OCI-M1 (cell line): ENCODE measurements at regions not wholly inside any gene's neighbourhood (a gene's known extent, or its start where the extent isn't known, plus 50 kb on each side); places are given as distances from the start of the nearest gene placed in this dataset.

Experiments
- DNase-seq: peaks from one replicate; lab custom pipeline; 2025; lab: John Stamatoyannopoulos, UW

DNA sequence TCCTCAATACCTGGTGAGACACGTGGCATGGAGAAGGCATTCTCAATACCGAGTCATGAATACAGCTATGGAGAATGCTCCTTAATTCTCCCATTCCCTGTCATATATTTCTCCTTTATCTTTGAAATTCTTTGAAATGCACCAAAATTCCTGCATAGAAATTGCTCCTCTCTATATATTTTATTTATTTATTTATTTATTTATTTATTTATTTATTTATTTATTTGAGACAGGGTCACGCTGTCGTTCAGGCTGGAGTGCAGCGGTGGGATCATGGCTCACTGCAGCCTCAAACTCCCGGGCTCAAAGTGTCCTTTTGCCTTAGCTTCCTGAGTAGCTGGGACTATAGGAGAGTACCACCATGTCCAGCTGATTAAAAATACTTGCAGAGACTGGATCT is 190.3 kb upstream of the MAF start:
- DNase-seq, result no peak

DNA sequence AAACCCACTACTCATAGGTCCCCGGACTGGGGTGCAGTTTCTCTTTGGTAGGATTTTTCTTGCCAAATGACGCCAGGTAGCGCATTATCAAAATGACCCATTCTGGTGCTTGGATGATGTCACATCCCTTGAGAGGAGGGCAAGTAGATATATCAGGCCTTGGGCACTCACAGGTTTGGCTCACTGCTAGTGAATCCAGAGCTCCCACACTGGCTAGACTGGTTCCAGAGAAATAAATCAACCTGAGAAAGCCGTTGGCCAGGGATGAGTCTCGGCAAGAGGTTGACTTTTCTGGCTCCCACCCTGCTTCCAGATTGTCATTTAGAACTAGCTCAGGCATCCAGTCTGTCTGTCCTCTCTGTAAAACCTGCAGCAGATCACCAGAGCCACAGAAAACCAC is 188.4 kb upstream of the MAF start:
- DNase-seq, result no peak

- no peak for DNase-seq
Measured at GRCh38 chr16:79786389-79786788, 185.9 kb upstream of the MAF start.

- DNase-seq, result no peak
Measured at GRCh38 chr16:79784007-79784406, 183.5 kb upstream of the MAF start.

GRCh38 chr16:79777679-79778078 is 177.1 kb upstream of the MAF start:
- no peak for DNase-seq

GRCh38 chr16:79776243-79776847 is 175.8 kb upstream of the MAF start:
- peak; percentile 1 for DNase-seq

GRCh38 chr16:79772784-79773183 is 172.2 kb upstream of the MAF start:
- no peak for DNase-seq

- no peak for DNase-seq
Measured at GRCh38 chr16:79772048-79772447, 171.5 kb upstream of the MAF start.

DNA sequence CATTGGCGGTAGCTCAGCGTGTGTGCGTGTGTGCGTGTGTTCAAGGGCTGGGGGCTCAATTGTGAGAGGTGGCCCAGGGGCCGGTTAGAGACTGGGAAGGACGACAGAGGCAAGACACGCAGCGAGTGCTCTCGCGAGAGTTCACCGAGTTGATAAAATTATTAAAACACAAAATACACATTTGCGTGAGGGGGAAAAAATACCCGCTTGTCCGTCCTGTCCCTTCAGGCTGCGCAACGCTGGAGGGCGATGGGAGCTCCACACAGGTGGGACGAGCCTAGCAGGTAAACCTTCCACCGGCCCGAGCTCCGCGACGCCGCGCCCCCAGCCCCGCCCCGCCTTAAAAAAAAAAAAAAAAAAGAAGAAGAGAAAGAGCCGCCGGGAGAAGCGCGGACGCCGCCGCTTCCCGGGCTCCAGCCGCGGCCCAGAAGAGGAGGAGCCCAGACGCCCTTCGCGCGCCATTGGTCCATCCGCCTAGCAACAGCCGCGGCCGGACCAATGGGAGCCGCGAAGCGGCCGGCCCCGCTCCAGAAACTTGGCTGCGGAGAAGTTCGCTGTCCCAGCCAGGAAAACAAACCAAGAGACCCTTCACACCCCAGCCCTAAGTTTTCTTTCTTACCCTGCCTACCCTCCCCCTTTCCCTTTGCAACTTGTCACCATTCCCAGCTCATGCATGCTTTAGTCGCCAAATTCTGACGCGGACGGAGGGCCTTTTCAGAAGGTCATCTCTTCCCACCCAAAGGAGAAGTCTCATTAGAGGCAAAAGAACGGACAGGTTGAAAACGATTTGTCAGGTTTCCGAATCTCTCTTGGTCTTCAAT is 169.9 kb upstream of the MAF start:
- peak; percentile 88 for DNase-seq

DNA sequence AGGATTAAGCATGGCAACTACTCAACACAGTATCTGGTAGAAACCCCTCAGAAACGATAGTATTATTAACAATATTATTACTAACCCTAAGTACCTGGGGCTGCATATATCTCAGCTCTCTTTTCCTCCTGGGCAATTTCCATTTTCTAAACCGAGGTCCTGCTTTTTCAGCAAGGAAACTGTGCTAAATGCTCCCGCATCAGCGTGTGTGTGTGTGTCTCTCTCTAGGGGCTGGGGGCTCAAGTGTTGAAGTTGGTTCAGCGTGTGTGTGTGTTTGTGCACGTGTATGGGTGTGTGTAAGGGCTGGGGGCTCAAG is 169.3 kb upstream of the MAF start:
- DNase-seq, result no peak

DNA sequence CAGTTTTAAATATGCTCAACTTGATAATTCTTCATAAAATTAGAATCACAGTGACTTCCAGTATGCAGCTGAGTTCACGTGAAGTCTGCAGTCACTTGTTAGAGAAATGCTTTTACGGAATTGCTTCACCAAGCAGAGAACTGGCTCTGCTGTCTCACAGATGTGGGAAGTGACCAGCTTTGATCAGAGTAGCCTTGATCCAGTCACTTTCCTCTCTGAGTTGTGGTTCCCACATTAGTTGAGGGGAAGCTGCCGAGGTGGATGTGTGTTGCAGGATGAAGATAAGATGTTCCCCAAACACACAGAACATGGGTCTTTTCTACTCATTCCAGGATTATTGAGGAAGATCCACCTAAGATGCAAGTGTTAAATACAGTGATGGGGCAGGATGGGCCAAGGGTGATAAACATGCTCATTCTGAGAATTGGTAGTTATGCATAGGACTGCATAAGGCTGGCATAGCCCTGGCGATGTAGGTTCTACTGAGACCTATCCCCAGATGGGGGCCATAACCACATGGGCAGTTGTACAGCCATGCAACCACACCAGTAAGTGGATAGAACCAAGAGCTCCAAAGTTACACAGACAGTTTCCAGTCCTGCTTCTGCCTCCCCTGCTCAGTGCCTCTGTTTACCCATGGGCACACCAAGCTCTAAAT is 168.9 kb upstream of the MAF start:
- peak; percentile 3 for DNase-seq

- peak; percentile 27 for DNase-seq
Measured at GRCh38 chr16:79768276-79768970, 167.9 kb upstream of the MAF start.

DNA sequence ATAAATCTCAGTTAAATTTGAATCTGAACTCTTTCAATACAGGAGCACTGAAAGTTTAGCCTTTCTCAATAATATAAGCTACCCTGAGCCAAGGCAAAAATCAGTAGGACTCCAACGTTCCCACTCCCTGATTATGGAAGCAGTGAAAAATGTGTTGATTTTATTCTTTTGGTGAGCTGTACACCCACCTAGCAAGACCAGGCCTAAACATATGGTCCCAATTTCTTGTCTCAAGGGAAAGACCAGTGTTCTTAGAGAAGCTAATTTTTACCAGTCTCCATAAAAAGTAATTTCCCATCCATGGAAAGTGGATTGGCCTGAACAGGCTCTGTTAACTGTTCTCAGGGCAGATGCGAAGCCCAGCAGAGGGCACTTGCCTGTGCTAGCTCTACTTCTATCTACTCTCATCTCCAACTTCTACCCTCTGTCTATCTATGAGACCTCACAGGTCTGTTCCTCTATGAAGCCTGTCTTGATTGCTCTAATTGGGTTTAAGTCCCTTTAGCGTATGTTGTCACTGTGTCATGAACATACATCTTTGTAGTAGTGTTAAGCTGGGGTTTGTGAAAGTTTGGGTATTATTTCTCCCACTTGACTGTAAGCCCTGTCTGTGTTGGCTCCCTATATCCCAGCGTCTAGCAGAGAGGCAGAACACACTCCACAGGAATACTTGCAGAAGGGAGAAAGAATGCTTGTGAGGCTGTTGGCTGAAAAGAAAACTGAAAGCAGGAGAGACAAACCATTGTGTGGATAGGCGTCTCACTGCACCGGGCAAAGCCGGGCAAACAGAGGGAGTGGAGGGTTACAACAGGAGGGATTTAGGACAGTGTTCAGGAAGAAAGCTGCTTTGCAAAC is 167.1 kb upstream of the MAF start:
- DNase-seq, result peak; percentile 70

DNA sequence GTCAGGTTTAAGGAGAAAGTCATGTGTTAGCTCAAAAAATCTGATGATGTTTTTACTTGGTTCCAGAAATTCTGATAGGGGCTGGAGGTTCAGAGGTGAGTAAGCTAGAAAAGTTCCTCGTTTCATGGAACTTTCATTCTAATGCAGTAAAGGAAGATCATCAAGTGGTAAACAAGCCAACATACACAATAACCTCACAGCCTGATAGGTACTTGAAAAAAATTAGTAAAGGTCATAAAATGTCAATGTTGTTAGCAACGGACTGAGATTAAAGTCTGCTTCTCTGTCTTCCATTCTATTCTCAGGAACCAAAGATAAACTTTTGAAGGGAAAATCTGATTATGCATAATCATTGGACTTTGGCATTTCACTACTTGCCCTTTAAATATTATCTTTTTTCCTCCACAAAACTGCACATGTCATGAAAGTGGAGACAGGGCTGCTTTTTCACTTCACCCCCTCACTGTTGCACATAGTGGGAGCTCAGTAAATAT is 165.4 kb upstream of the MAF start:
- DNase-seq, result no peak

- no peak for DNase-seq
Measured at GRCh38 chr16:79765431-79765830, 164.9 kb upstream of the MAF start.

DNA sequence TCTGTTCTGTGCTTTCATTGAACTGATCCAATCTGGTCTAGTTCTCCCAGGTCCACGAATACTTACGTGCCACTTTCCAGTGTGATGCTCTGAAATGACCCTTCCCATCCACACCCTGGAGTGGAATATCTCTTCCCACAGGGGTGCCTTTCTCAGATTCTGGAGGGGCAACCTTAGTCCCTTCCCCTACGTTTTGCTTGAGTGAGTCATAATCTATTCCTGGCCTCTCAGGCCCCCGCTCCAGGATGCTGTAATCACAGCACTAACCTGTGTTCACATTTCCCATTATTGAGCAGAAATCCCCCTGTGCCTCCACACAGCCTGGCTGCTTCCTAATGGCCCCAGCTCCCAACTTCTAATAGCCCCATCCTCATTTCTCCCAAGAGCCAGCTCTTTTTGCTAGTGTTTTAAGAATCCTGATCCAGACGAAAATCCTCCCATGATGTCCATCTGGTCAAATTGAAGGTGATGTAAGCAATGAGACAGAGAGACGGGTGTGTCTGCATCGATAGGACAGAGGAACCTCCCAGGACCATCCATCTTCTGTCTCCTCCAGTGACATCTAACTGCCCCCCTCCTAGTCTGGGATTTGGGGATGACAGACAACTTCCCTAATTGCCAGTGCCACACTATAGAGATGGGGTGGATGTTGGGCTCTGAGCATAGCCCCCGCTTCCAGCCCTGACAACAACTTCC is 164.0 kb upstream of the MAF start:
- DNase-seq, result no peak

DNA sequence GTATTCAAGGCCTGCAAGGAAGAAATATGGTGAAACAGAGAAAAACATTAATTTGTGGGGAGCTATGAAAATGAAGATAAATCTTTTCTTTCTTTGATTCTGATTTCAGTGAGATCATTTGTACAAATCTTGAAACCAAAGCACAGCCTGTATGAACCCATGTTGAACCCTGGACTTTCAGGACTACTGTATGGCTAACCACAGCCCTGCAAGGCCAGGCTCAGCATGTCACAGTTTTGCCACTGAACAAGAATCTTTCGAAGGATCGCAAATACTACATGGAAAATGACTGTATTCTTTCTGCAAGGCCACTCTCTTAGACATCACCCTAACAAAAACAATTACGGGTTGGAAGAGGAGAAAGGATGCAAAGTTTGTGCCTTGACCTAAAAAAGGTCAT is 161.7 kb upstream of the MAF start:
- no peak for DNase-seq

GRCh38 chr16:79758615-79759346 is 158.2 kb upstream of the MAF start:
- no peak for DNase-seq

GRCh38 chr16:79757968-79758367 is 157.4 kb upstream of the MAF start:
- no peak for DNase-seq

GRCh38 chr16:79757163-79757562 is 156.6 kb upstream of the MAF start:
- DNase-seq, result peak; percentile 14
